PC-3 (cell line): ENCODE measurements at regions not wholly inside any gene's neighbourhood (a gene's known extent, or its start where the extent isn't known, plus 50 kb on each side); places are given as distances from the start of the nearest gene placed in this dataset.

Source experiments
- ATAC-seq: fragments of 200-7000 bp; cut with Tn5 transposase; 2 replicates; pipeline ENCODE4 v1.9.1; 2020; ENCODE audit warnings: mild to moderate bottlenecking, moderate library complexity
- BruUV-seq: library from RNA; stranded (reverse); fragments of 400-500 nt; replicated peaks from 2 replicates; lab custom pipeline; 2021; lab: Mats Ljungman, UMichigan
- CTCF ChIA-PET: fragments of 300-600 bp; sonication (Branson Sonifier 250); formaldehyde crosslinking; loops from one replicate; lab custom pipeline; 2022; ENCODE audit warnings: antibody characterized with exemption; lab: Charles Lee
- POLR2A ChIA-PET: fragments of 300-600 bp; sonication (Branson Sonifier 250); formaldehyde crosslinking; loops from one replicate; lab custom pipeline; 2022; ENCODE audit warnings: antibody characterized with exemption; ENCODE audit not compliant: unreplicated experiment; lab: Charles Lee
- DNase-seq: peaks from one replicate; pipeline ENCODE4 v3.0.0-alpha.2; 2015
- H2AFZ ChIP-seq: fragments of 300-600 bp; sonication (generic); 2 replicates; pipeline ENCODE4 v1.6.0; 2016; ENCODE audit warnings: antibody characterized with exemption, low read length
- H3F3A ChIP-seq: fragments of 300-600 bp; sonication (generic); one replicate; pipeline ENCODE4 v1.6.0; 2017; ENCODE audit warnings: antibody characterized with exemption, low read length, control low read depth, mild to moderate bottlenecking; ENCODE audit not compliant: unreplicated experiment
- H3K27ac ChIP-seq: fragments of 300-600 bp; sonication (generic); 2 replicates; pipeline ENCODE4 v1.5.1; 2016; ENCODE audit warnings: mild to moderate bottlenecking, low read length
- H3K27me3 ChIP-seq: fragments of 300-600 bp; sonication (generic); 2 replicates; pipeline ENCODE4 v1.6.1; 2016; ENCODE audit warnings: low read length, mixed read lengths
- H3K36me3 ChIP-seq: fragments of 300-600 bp; sonication (generic); 2 replicates; pipeline ENCODE4 v1.6.1; 2016; ENCODE audit warnings: low read depth, mixed run types, low read length, mixed read lengths
- H3K4me1 ChIP-seq: fragments of 300-600 bp; sonication (generic); 2 replicates; pipeline ENCODE4 v1.5.1; 2016; ENCODE audit warnings: low read length; ENCODE audit not compliant: insufficient read depth
- H3K4me2 ChIP-seq: fragments of 300-600 bp; sonication (generic); 2 replicates; pipeline ENCODE4 v1.6.0; 2016; ENCODE audit warnings: low read length
- H3K4me3 ChIP-seq: fragments of 300-600 bp; sonication (generic); 2 replicates; pipeline ENCODE4 v1.5.1; 2016; ENCODE audit warnings: mild to moderate bottlenecking, low read length, mixed read lengths
- H3K79me2 ChIP-seq: fragments of 300-600 bp; sonication (generic); 2 replicates; pipeline ENCODE4 v1.6.1; 2017; ENCODE audit warnings: low read length, mixed read lengths
- H3K9ac ChIP-seq: fragments of 300-600 bp; sonication (generic); 2 replicates; pipeline ENCODE4 v1.6.0; 2016; ENCODE audit warnings: mild to moderate bottlenecking, low read length
- H3K9me2 ChIP-seq: fragments of 300-600 bp; sonication (generic); replicated peaks from 2 replicates; pipeline ENCODE4 v1.6.1; 2016; ENCODE audit warnings: mixed run types, low read length, mixed read lengths
- H3K9me3 ChIP-seq: fragments of 300-600 bp; sonication (generic); 2 replicates; pipeline ENCODE4 v1.6.1; 2016; ENCODE audit warnings: low read length, mixed read lengths
- H4K20me1 ChIP-seq: fragments of 300-600 bp; sonication (generic); 2 replicates; pipeline ENCODE4 v1.6.1; 2016; ENCODE audit warnings: low read length, mixed read lengths
- EZH2 ChIP-seq: fragments of 300-600 bp; sonication (generic); IDR thresholded peaks from one replicate; pipeline ENCODE4 v1.6.1; 2017; ENCODE audit warnings: antibody characterized with exemption, mild to moderate bottlenecking, low read length; ENCODE audit not compliant: unreplicated experiment
- EZH2phosphoT487 ChIP-seq: fragments of 300-600 bp; sonication (generic); IDR thresholded peaks from 2 replicates; pipeline ENCODE4 v1.6.1; 2018; ENCODE audit warnings: mild to moderate bottlenecking, antibody characterized with exemption, low read length, borderline replicate concordance
- intact Hi-C: fragments of 100-400 bp; cut with micrococcal nuclease; formaldehyde crosslinking; loops from 2 replicates; pipeline ENCODE4 v1.9.0; 2023
- TF ChIP-seq, protein P1 (sequence below): fragments of 300-600 bp; sonication (generic); conservative IDR thresholded peaks from 2 replicates; pipeline ENCODE4 v1.5.1; 2017; ENCODE audit warnings: antibody characterized with exemption, low read depth, mild to moderate bottlenecking, low read length

DNA sequence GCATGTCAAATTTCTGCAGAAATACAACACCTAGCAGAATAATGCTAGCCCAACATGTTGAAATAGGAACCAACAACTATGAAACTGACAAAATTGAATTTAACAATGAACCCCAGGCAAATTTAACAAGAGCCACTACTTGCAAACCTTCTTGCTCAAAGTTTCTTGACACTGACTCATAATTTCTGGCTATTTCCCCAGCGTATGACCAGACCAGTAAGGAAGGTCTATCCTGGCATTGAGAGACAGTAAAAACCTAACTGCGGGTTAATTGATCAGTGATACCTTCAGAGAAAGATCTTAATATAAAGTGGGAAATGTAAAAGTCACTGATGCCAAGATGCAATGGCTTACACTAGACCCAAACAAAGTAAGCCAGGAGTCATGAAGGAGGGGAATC lies 510.1 kb downstream of the ARL4A start:
- H3K27me3 ChIP-seq, result no peaks in the 10 kb centered on the region
- no peaks in the 10 kb centered on the region for H3F3A ChIP-seq
- ChIA-PET POLR2A (no interaction called here), CTCF (no interaction called here)
- no peak overlapping the region for H2AFZ ChIP-seq
- no peak overlapping the region for H3K27ac ChIP-seq
- intact Hi-C loops, result loop anchor here (5.0 kb wide), 1 partner anchor 510 kb away; the partner anchor contains the start of gene ARL4A
- BruUV-seq, result no TSS peak
- H3K4me2 ChIP-seq, result peak overlapping the region; percentile 48
- TF ChIP-seq EZH2phosphoT487 (no peak), EZH2 (no peak)
- TF ChIP-seq, protein P1, sequence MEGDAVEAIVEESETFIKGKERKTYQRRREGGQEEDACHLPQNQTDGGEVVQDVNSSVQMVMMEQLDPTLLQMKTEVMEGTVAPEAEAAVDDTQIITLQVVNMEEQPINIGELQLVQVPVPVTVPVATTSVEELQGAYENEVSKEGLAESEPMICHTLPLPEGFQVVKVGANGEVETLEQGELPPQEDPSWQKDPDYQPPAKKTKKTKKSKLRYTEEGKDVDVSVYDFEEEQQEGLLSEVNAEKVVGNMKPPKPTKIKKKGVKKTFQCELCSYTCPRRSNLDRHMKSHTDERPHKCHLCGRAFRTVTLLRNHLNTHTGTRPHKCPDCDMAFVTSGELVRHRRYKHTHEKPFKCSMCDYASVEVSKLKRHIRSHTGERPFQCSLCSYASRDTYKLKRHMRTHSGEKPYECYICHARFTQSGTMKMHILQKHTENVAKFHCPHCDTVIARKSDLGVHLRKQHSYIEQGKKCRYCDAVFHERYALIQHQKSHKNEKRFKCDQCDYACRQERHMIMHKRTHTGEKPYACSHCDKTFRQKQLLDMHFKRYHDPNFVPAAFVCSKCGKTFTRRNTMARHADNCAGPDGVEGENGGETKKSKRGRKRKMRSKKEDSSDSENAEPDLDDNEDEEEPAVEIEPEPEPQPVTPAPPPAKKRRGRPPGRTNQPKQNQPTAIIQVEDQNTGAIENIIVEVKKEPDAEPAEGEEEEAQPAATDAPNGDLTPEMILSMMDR, result no peak
- no peak overlapping the region for H3K9ac ChIP-seq
- H3K79me2 ChIP-seq, result no peaks in the 10 kb centered on the region
- DNase-seq (peak; percentile 78), ATAC-seq (peak; percentile 83)
- H3K9me3 ChIP-seq, result no peaks in the 10 kb centered on the region
- no peaks in the 10 kb centered on the region for H3K36me3 ChIP-seq
- peaks cover 24% of the 10 kb centered on the region for H3K4me1 ChIP-seq
- no peaks in the 10 kb centered on the region for H3K9me2 ChIP-seq
- no peaks in the 10 kb centered on the region for H4K20me1 ChIP-seq
- no peak overlapping the region for H3K4me3 ChIP-seq

DNA sequence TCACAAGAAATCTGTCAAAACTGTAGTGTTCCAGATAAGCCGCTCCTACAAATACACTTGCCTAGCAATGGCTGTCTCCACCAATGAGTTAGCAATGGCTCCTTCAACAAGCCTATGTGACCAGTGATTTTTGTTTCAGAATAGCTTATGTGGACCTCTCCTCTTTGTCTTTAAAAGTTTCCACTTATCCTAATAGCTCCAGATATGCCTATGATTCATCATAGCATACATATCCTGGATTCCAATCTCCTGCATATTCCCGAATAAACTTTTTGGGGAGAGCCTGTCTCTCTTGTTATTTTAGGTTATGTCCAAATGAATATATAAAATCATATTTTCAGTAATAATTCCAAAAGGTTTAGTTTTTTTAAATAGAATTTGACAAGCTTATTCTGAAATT lies 510.6 kb downstream of the ARL4A start:
- no peak for TF ChIP-seq EZH2
- TF ChIP-seq, protein P1, result no peak
- no peak for TF ChIP-seq EZH2phosphoT487
- Histone ChIP-seq H3K79me2 (no peaks in the 10 kb centered on the region), H3K27me3 (no peaks in the 10 kb centered on the region), H3K4me1 (peaks cover 24% of the 10 kb centered on the region), H3K9me3 (no peaks in the 10 kb centered on the region), H3K9me2 (no peaks in the 10 kb centered on the region), H3K4me2 (peak overlapping the region; percentile 48), H4K20me1 (no peaks in the 10 kb centered on the region), H2AFZ (no peak overlapping the region), H3F3A (no peaks in the 10 kb centered on the region), H3K9ac (no peak overlapping the region), H3K4me3 (no peak overlapping the region), H3K27ac (no peak overlapping the region), H3K36me3 (no peaks in the 10 kb centered on the region)
- CTCF ChIA-PET, result interaction anchor here (1.2 kb wide), 1 partner anchor 512 kb away, joined by 12 read pairs; no protein-coding TSS in a partner anchor
- ATAC-seq, result peak; percentile 48
- POLR2A ChIA-PET, result no interaction called here
- intact Hi-C loops, result loop anchor here (5.0 kb wide), 1 partner anchor 511 kb away; the partner anchor contains the start of gene ARL4A
- no TSS peak for BruUV-seq
- DNase-seq, result peak; percentile 39

DNA sequence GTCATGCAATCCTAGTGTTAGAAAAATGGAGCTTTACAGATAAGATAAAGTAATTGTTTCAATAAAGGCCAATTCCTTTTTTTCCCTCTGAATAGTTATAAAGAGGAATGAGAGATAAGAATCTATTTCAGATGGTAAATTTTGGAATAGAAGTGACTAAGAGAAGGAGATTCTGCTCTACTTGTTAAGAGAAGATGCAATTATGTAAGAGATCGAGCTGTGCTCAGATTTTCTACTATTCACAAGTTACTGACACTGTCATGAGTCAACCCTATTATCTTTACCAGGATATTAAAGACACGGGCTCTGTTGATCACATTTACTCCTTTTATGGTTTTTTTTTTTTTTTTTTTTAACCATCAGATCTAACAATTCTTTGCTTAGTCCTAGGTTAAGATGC lies 511.3 kb downstream of the ARL4A start:
- no peak overlapping the region for H3K27ac ChIP-seq
- CTCF ChIA-PET, result interaction anchor here (0.5 to 1.2 kb wide), 2 partner anchors 253 to 513 kb away, joined by 4 to 12 read pairs; no protein-coding TSS in a partner anchor
- H3K4me3 ChIP-seq, result no peak overlapping the region
- no peak overlapping the region for H3K9ac ChIP-seq
- H3K27me3 ChIP-seq, result no peaks in the 10 kb centered on the region
- intact Hi-C loops, result loop anchor here (5.0 kb wide), 1 partner anchor 511 kb away; the partner anchor contains the start of gene ARL4A
- H3K79me2 ChIP-seq, result no peaks in the 10 kb centered on the region
- BruUV-seq, result no TSS peak
- no peak for TF ChIP-seq EZH2
- no peak for TF ChIP-seq EZH2phosphoT487
- TF ChIP-seq, protein P1, result no peak
- no peaks in the 10 kb centered on the region for H3K36me3 ChIP-seq
- H2AFZ ChIP-seq, result no peak overlapping the region
- peak overlapping the region; percentile 48; the same call in 1 of the 2 replicates for H3K4me2 ChIP-seq
- no peaks in the 10 kb centered on the region for H4K20me1 ChIP-seq
- peaks cover 24% of the 10 kb centered on the region for H3K4me1 ChIP-seq
- POLR2A ChIA-PET, result interaction anchor here (0.5 kb wide), 1 partner anchor 44 kb away, joined by 6 read pairs; no protein-coding TSS in a partner anchor
- H3F3A ChIP-seq, result no peaks in the 10 kb centered on the region
- ATAC-seq, result peak; percentile 83
- no peaks in the 10 kb centered on the region for H3K9me3 ChIP-seq
- no peaks in the 10 kb centered on the region for H3K9me2 ChIP-seq
- peak; percentile 62 for DNase-seq
